RWPE1 (cell line): ENCODE measurements at regions not wholly inside any gene's neighbourhood (a gene's known extent, or its start where the extent isn't known, plus 50 kb on each side); places are given as distances from the start of the nearest gene placed in this dataset.
"Not testable (repeated sequence)": the region's sequence is repeated elsewhere in the genome, so short reads cannot be mapped to it uniquely, and the experiment has no call there.

ENCODE experiments used
- CTCF ChIA-PET: fragments of 350-600 bp; sonication (Branson Sonifier 250); formaldehyde crosslinking; extraction: SDS; loops from one replicate; lab custom pipeline; 2021; lab: Yijun Ruan, JAX
- POLR2A ChIA-PET: fragments of 400-600 bp; formaldehyde crosslinking; extraction: SDS; loops from one replicate; lab custom pipeline; 2020; ENCODE audit warnings: antibody characterized with exemption; ENCODE audit not compliant: low non-redundant PET; lab: Yijun Ruan, JAX
- DNase-seq: peaks from one replicate; pipeline ENCODE4 v3.0.0; 2012; ENCODE audit warnings: low spot score
- H3K27ac ChIP-seq: fragments of 450-650 bp; 2 replicates; pipeline ENCODE4 v1.5.1; 2017
- TF ChIP-seq, protein P1 (sequence below): fragments of 450-650 bp; conservative IDR thresholded peaks from 2 replicates; pipeline ENCODE4 v1.5.1; 2017; ENCODE audit warnings: low read depth, mild to moderate bottlenecking

DNA sequence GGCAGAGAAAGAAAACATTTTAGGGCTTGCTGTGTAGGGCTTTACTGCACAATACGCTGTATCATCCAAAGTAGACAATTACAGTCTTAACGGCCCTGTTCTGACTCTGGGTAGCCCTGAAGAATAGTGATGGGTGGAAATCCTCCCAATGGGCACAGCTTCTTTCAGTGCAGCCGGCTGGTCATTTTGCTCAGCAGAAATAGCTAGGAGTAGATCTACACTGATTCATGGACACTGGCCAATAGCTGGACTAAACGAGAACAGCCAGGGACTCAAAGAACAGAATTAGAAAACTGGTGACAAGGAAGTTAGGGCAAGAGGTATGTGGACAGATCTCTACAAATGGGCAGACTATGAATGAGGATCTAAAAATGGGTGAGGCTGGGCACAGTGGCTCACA lies 69.3 kb downstream of the IARS1 start:
- no peak for DNase-seq
- no peak overlapping the region for H3K27ac ChIP-seq
- CTCF ChIA-PET: no interaction called here
- POLR2A ChIA-PET: no interaction called here
- TF ChIP-seq, protein P1, sequence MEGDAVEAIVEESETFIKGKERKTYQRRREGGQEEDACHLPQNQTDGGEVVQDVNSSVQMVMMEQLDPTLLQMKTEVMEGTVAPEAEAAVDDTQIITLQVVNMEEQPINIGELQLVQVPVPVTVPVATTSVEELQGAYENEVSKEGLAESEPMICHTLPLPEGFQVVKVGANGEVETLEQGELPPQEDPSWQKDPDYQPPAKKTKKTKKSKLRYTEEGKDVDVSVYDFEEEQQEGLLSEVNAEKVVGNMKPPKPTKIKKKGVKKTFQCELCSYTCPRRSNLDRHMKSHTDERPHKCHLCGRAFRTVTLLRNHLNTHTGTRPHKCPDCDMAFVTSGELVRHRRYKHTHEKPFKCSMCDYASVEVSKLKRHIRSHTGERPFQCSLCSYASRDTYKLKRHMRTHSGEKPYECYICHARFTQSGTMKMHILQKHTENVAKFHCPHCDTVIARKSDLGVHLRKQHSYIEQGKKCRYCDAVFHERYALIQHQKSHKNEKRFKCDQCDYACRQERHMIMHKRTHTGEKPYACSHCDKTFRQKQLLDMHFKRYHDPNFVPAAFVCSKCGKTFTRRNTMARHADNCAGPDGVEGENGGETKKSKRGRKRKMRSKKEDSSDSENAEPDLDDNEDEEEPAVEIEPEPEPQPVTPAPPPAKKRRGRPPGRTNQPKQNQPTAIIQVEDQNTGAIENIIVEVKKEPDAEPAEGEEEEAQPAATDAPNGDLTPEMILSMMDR: no peak

DNA sequence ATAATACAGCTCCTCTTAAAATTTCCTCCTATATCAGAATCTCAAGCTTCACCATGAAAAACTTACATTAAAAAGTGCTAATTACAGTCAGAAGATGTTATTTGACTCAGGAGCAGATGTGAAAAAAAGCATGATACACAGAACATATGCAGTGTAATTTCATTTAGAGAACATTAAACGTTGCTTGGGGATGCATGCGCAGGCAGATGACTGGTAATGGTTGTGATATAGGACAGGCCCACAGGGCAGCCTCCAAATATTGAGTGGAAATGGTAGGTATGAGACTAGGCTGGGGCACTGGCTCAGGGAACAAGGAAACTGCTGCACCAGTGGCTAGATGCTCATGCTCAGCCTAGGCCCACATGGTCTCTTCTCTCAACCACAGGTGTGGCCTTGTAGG lies 69.7 kb downstream of the IARS1 start:
- CTCF ChIA-PET: interaction anchor here (0.7 kb wide), 1 partner anchor 85 kb away, joined by 3 read pairs; no protein-coding TSS in a partner anchor
- DNase-seq: no peak
- TF ChIP-seq, protein P1: no peak
- H3K27ac ChIP-seq: no peak overlapping the region
- POLR2A ChIA-PET: no interaction called here

DNA sequence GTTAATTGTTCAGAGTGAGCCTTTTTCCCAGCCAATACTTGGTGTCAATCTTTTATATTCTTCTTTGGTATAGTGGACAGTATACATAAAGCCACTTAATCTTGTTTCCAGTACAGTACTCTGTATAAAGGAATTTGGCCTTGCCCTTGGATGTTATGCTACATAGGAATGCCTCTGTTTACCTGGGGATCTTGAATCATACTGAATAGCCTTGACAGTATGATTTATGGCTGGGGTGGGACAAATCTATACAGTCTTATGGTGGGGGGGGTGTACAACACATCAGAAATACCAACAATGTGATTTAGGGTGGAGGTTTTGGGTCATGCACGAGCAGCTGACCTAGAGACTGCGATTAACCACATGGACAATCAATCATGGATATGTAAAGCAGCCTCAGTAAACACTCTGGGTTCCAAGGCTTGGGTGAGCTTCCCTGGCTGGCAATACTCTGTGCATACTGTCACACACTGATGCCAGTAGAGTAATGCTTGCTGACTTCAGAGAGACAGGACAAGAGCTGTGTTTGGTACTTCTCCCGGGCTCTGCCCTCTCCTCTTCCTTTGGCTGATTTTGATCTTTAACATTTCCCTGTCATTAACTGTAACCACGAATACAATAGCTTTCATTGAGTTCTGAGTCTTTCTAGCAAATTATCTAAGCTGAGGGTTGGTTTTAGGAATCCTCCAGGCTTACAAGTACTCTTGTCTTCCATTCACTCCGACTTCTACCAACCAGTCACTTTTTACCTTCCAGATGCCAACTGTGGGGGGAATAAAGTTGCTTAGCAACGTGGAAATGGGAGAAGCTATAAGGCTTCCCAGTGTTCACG lies 84.6 kb downstream of the IARS1 start:
- TF ChIP-seq, protein P1: no peak
- DNase-seq: no peak
- no peak overlapping the region for H3K27ac ChIP-seq
- POLR2A ChIA-PET: no interaction called here
- CTCF ChIA-PET: interaction anchor here (0.6 kb wide), 1 partner anchor 69 kb away, joined by 3 read pairs; no protein-coding TSS in a partner anchor

DNA sequence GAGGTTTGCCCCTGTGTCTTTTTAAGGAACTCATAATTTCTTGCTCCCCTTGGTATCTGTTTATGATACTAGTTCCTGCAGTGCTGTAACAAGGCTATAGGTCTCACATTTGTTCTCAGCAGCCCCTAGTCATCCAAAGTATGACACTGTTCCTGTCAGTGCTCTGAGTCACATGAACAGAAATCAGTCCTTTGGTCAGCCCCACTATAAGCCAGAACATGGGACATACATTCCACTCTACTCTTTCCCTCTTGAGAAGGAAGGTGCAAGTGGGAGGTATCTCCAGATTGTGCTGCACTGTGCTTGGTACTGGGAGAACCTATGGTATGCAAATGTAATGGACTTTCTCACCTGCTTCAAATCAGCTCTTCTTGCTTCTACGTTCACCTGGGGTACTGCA lies 87.0 kb downstream of the IARS1 start:
- CTCF ChIA-PET: no interaction called here
- no peak for DNase-seq
- POLR2A ChIA-PET: no interaction called here
- no peak overlapping the region for H3K27ac ChIP-seq
- TF ChIP-seq, protein P1: no peak

DNA sequence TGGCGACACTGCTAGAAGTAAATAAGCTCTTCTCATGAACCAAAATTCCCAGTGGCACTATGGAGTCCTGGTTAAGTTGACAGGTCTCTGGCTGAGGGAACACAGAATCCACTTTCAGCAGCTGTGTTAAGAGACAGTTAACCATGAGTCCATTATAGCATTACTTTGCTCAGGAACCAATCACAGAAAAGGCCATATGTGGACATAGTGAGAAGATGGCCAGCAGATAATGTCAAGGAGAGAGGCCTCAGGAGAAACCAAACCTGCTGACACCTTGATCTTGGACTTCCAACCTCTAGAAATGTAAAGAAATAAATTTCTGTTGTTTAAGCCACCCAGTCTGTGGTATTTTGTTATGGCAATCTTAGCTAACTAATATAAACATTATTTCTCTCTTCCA lies 88.7 kb upstream of the SPTLC1 start:
- DNase-seq, H3K27ac ChIP-seq, POLR2A ChIA-PET: not testable (repeated sequence)
- CTCF ChIA-PET: interaction anchor here (0.6 to 1.7 kb wide), 3 partner anchors 63 to 70 kb away, joined by 4 to 8 read pairs (median 6); no protein-coding TSS in a partner anchor

DNA sequence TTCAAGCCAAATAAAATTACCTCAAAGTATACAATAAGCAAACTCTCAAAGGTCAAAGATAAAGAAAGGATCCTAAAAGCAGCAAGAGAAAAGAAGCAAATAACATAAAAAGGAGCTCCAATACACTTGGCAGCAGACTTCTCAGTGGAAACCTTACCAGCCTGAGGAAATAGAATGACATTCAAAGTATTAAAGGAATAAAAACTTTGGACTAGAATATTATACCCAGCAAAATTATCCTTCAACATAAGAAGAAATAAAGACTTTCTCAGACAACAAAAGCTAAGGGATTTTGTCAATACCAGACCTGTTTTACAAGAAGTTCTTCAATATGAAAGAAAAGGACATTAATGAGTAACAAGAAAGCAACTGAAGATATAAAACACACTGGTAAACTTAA lies 83.0 kb upstream of the SPTLC1 start:
- POLR2A ChIA-PET, DNase-seq, H3K27ac ChIP-seq, CTCF ChIA-PET: not testable (repeated sequence)

DNA sequence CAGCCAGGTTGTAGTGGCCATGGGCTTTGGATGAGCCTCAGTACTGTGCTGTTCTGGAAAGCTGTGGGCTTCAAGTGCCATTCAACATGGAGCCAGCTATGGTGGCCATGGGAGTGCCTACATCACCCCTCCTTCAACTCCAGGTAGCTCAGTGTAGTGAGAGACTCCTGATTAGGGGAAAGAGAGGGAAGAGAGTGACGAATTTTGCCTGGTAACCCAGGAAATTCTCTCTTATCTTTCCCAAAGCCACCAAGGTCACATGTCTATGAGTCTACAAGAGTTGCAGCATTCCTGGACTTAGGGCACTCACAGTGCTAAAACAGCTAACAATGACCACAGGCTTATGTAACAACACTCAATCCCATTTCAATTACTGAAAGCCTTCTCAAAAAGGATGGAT lies 81.7 kb upstream of the SPTLC1 start:
- TF ChIP-seq, protein P1: no peak
- no peak for DNase-seq
- H3K27ac ChIP-seq: no peak overlapping the region
- POLR2A ChIA-PET: no interaction called here
- CTCF ChIA-PET: interaction anchor here (0.6 to 0.7 kb wide), 2 partner anchors 57 to 282 kb away, joined by 3 read pairs; no protein-coding TSS in a partner anchor
